BLaER1 treated with 17β-estradiol and CSF1 and Interleukin-3, amounts not matched to agents 10 nM and 100 nM (cell line): ENCODE measurements at regions not wholly inside any gene's neighbourhood (a gene's known extent, or its start where the extent isn't known, plus 50 kb on each side); places are given as distances from the start of the nearest gene placed in this dataset.

Experiments
- H3K27ac ChIP-seq, 11 experiments: shearing (Covaris generic); formaldehyde crosslinking; 2 replicates each; pipeline ENCODE4 v1.8.1; 2022
- H3K27me3 ChIP-seq, 11 experiments: shearing (Covaris generic); formaldehyde crosslinking; 2 replicates each; pipeline ENCODE4 v1.8.1; 2022
- H3K36me3 ChIP-seq, 11 experiments: shearing (Covaris generic); formaldehyde crosslinking; 2 replicates each; pipeline ENCODE4 v1.8.1; 2022
- H3K4me1 ChIP-seq, 10 experiments: shearing (Covaris generic); formaldehyde crosslinking; 2 replicates each; pipeline ENCODE4 v1.8.1; 2022
- H3K4me2 ChIP-seq, 11 experiments: shearing (Covaris generic); formaldehyde crosslinking; 2 replicates each; pipeline ENCODE4 v1.8.1; 2022
- H3K4me3 ChIP-seq, 10 experiments: shearing (Covaris generic); formaldehyde crosslinking; 2 replicates each; pipeline ENCODE4 v1.8.1; 2022
- H3K9ac ChIP-seq, 11 experiments: shearing (Covaris generic); formaldehyde crosslinking; 2 replicates each; pipeline ENCODE4 v1.8.1; 2022
- H3K9me3 ChIP-seq, 11 experiments: shearing (Covaris generic); formaldehyde crosslinking; replicated peaks in 1 of 11; 2 replicates each; pipeline ENCODE4 v1.8.1; 2022
- H4K20me1 ChIP-seq, 11 experiments: shearing (Covaris generic); formaldehyde crosslinking; 2 replicates each; pipeline ENCODE4 v1.8.1; 2022
- Cebpa-rat ChIP-seq, 11 experiments: shearing (Covaris generic); IDR thresholded peaks; 2 replicates each; pipeline ENCODE4 v1.8.1; 2022

DNA sequence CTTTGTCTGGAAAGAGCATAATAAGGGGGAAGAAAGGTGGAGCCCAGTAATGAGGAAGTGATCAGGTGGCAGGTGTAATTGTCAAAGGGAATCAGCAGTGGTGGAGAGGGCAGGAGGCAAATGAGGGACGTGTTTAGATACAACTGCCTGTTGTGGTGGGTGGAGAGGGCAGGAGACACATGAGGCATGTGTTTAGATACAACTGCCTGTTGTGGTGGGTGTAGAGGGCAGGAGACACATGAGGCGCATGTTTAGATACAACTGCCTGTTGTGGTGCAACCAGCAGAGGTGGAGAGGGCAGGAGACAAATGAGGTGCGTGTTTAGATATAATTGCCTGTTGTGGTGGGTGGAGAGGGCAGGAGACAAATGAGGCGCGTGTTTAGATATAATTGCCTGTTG is 173.1 kb downstream of the ANKRD30B start:
- no peaks in the 10 kb centered on the region for H3K9me3 ChIP-seq
- TF ChIP-seq Cebpa-rat (IDR thresholded peaks at IDR 0.05) = no peak
- H3K4me2 ChIP-seq = no peak overlapping the region
- no peaks in the 10 kb centered on the region for H3K27me3 ChIP-seq
- no peaks in the 10 kb centered on the region for H4K20me1 ChIP-seq
- no peak overlapping the region for H3K27ac ChIP-seq
- H3K36me3 ChIP-seq = no peaks in the 10 kb centered on the region
- H3K4me3 ChIP-seq = no peak overlapping the region
- H3K9ac ChIP-seq = no peak overlapping the region
- peaks cover 0 to 11% (median 9%) of the 10 kb centered on the region in 10 experiments; a peak in 14 of 20 replicates for H3K4me1 ChIP-seq

DNA sequence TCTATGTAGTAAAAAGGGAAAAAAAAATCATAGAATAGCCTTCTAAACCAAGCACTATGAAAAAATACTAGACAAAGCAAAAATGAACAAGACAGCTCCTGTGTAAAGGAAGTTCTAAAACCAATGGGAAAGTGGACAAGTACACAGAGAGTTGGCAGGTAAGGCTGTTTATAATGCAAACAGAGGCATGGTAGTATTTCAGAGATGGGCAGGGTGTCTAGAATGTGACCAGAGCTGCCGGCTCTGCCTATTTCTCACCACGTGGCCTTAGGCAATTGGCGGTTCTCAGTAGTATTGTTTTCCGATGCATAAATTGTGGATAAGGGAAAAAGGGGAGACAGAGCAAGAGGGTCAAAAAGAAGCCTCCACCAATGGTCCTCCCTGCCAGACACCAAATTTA is 173.6 kb downstream of the ANKRD30B start:
- H4K20me1 ChIP-seq = no peaks in the 10 kb centered on the region
- H3K4me3 ChIP-seq = no peak overlapping the region
- H3K36me3 ChIP-seq = no peaks in the 10 kb centered on the region
- no peak overlapping the region for H3K4me2 ChIP-seq
- no peak for TF ChIP-seq Cebpa-rat (IDR thresholded peaks at IDR 0.05)
- no peak overlapping the region for H3K27ac ChIP-seq
- H3K4me1 ChIP-seq = peaks cover 0 to 11% (median 9%) of the 10 kb centered on the region in 10 experiments; a peak in 14 of 20 replicates
- no peak overlapping the region for H3K9ac ChIP-seq
- no peaks in the 10 kb centered on the region for H3K9me3 ChIP-seq
- no peaks in the 10 kb centered on the region for H3K27me3 ChIP-seq

DNA sequence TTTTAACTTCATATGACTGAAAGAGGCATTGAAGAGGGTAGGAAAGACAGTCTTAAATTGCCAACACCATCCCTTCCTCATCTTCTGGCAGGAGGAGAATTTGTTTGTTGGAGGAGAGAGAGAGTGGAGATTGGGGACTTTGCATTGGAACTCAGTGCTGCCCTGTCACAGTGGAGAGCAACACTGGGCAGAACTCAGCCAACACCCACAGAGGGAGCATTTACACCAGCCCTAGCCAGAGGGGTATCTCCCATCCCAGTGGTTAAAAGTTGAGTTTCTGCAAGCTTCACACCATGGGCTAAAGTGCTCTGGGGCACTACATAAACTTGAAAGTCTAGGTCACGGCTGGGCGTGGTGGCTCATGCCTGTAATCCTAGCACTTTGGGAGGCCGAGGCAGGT is 174.1 kb downstream of the ANKRD30B start:
- Histone ChIP-seq H3K4me2 (no peak overlapping the region), H3K9ac (no peak overlapping the region), H3K4me3 (no peak overlapping the region), H3K27me3 (no peaks in the 10 kb centered on the region), H3K9me3 (no peaks in the 10 kb centered on the region), H3K36me3 (no peaks in the 10 kb centered on the region), H4K20me1 (no peaks in the 10 kb centered on the region), H3K27ac (no peak overlapping the region), H3K4me1 (peaks cover 0 to 11% (median 9%) of the 10 kb centered on the region in 10 experiments; a peak in 14 of 20 replicates)
- no peak for TF ChIP-seq Cebpa-rat (IDR thresholded peaks at IDR 0.05)

DNA sequence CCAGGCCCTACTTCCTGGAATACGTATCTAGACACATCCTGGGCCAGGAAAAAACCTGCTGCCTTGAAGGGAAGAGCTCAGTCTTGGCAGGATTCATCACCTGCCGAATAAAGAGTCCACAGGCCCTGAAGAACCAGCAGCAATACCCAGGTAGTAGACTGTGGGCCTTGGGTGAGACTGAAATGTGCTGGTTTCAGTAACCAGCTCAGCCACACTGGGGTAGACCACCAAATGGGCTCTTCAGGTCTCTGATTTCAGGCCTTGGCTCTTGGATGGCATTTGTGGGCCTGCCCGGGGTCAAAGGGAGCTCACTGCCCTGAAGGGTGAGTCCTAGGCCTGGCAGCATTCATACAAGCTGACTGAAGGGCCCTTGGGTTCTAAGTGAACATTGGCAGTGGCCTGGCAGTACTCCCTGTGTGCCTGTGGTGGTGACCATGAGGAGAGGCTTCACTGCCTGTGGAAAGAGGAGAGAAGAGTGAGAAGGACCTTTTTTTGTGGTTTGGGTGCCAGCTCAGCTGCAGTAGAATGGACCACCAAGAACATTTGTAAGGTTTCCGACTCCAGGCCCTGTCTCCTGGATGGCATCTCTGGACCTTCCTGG is 175.1 kb downstream of the ANKRD30B start:
- peaks cover 0 to 11% (median 9%) of the 10 kb centered on the region in 10 experiments; a peak in 14 of 20 replicates for H3K4me1 ChIP-seq
- no peak overlapping the region for H3K4me3 ChIP-seq
- H3K9me3 ChIP-seq = no peaks in the 10 kb centered on the region
- H3K27me3 ChIP-seq = no peaks in the 10 kb centered on the region
- no peak overlapping the region for H3K27ac ChIP-seq
- TF ChIP-seq Cebpa-rat (IDR thresholded peaks at IDR 0.05) = no peak
- no peak overlapping the region for H3K9ac ChIP-seq
- no peaks in the 10 kb centered on the region for H3K36me3 ChIP-seq
- H3K4me2 ChIP-seq = no peak overlapping the region
- no peaks in the 10 kb centered on the region for H4K20me1 ChIP-seq

DNA sequence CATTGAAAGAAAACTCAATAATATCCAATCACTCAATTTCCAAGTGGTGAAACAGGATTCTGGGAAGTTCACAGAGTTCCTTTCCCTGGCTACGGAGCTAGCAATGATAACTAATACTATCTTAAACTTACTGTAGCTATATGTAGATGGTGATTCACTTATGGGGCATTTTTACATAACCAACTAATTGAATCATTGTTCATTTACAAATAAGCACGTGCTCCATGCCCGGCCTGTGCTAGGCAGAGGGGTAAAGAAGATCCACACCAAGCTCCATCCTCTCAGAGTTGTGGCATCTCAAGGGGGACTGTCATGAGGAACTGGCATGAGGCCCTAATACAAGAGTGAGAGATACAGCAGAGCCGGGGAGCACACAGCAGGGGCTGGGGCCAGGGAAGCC is 176.3 kb downstream of the ANKRD30B start:
- no peak for TF ChIP-seq Cebpa-rat (IDR thresholded peaks at IDR 0.05)
- H3K4me1 ChIP-seq = peaks cover 0 to 11% (median 9%) of the 10 kb centered on the region in 10 experiments; a peak in 14 of 20 replicates

DNA sequence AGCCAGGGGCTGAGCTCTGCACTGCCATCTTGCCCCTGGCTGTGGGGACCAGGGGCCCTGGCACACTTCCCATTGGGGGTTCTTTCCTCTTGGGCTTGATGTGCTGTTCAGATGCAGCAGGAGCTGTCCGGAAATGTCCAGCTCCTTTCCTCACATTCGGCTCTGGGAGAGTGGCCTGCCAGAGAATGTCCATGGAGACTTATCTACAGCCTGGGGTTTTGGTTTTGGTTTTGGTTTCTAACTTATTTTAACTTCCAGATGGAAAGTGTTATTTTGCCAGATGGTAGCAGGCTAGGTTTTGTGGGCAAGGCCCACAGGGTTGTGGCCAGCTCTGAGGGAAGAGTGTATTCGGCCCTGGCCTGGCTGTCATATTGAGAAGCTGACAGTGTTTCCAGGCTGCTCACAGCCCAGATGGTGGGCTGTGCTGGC is 177.3 kb downstream of the ANKRD30B start:
- H3K27ac ChIP-seq = peak overlapping the region in 4 of 11 experiments; percentile 24 to 42 (median 42); a peak in 7 of 22 replicates
- no peak for TF ChIP-seq Cebpa-rat (IDR thresholded peaks at IDR 0.05)
- H3K4me1 ChIP-seq = peaks cover 0 to 11% (median 9%) of the 10 kb centered on the region in 10 experiments; a peak in 14 of 20 replicates
- peak overlapping the region; percentile 3 to 59 (median 29); a peak in 17 of 22 replicates for H3K4me2 ChIP-seq
- H3K27me3 ChIP-seq = no peaks in the 10 kb centered on the region
- no peak overlapping the region for H3K9ac ChIP-seq
- H4K20me1 ChIP-seq = no peaks in the 10 kb centered on the region
- H3K9me3 ChIP-seq = no peaks in the 10 kb centered on the region
- H3K36me3 ChIP-seq = no peaks in the 10 kb centered on the region
- H3K4me3 ChIP-seq = no peak overlapping the region

More for the DNA sequence above, 176.3 kb downstream of the ANKRD30B start:
- no peak overlapping the region for H3K4me2 ChIP-seq
- no peaks in the 10 kb centered on the region for H3K9me3 ChIP-seq
- H4K20me1 ChIP-seq = no peaks in the 10 kb centered on the region
- no peak overlapping the region for H3K9ac ChIP-seq
- H3K4me3 ChIP-seq = no peak overlapping the region
- H3K27me3 ChIP-seq = no peaks in the 10 kb centered on the region
- H3K27ac ChIP-seq = no peak overlapping the region
- H3K36me3 ChIP-seq = no peaks in the 10 kb centered on the region

DNA sequence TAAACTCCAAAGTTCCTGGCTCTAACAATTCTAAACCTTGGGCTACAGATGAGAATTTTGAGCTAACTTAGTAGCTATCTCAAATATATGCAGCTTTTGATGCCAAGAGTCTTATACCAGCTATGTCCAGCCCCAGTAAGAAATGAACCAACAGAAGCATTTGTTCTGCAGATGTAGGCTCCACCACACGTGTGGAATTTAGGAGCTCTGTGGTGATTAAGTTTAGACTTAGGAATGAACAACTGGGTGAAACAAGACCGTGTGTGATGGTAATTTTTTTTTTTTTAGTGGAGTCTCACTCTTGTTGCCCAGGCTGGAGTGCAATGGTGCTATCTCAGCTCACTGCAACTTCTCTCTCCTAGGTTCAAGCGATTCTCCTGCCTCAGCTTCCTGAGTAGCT is 179.7 kb downstream of the ANKRD30B start:
- no peak overlapping the region for H3K4me3 ChIP-seq
- H3K4me2 ChIP-seq = no peak overlapping the region
- H3K4me1 ChIP-seq = peaks cover 0 to 11% (median 9%) of the 10 kb centered on the region in 10 experiments; a peak in 14 of 20 replicates
- no peak for TF ChIP-seq Cebpa-rat (IDR thresholded peaks at IDR 0.05)
- H4K20me1 ChIP-seq = no peaks in the 10 kb centered on the region
- no peaks in the 10 kb centered on the region for H3K27me3 ChIP-seq
- H3K36me3 ChIP-seq = no peaks in the 10 kb centered on the region
- no peak overlapping the region for H3K9ac ChIP-seq
- H3K9me3 ChIP-seq = no peaks in the 10 kb centered on the region
- H3K27ac ChIP-seq = no peak overlapping the region

DNA sequence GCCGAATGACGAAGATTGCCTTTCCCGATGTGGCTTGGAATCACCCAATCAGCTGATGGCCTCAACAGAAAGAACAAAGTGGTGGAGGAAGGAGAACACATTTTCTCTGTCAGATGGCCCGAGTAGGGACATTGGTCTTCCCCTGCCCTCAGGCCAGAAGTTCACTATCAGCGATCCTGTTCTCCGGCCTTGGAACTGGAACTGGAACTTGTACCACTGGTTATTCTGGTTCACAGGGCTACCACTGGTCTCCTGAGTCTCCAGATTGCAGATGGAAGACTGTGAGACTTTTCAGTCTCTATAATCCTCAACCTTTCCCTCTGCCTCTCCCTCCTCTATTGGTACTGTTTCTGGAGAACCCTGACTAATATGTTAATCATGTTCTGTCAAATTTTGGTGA is 180.4 kb downstream of the ANKRD30B start:
- Histone ChIP-seq H3K4me2 (no peak overlapping the region), H3K27ac (no peak overlapping the region), H3K4me1 (peaks cover 0 to 11% (median 9%) of the 10 kb centered on the region in 10 experiments; a peak in 14 of 20 replicates), H3K4me3 (no peak overlapping the region), H3K9me3 (no peaks in the 10 kb centered on the region), H4K20me1 (no peaks in the 10 kb centered on the region), H3K9ac (no peak overlapping the region), H3K27me3 (no peaks in the 10 kb centered on the region), H3K36me3 (no peaks in the 10 kb centered on the region)
- no peak for TF ChIP-seq Cebpa-rat (IDR thresholded peaks at IDR 0.05)

DNA sequence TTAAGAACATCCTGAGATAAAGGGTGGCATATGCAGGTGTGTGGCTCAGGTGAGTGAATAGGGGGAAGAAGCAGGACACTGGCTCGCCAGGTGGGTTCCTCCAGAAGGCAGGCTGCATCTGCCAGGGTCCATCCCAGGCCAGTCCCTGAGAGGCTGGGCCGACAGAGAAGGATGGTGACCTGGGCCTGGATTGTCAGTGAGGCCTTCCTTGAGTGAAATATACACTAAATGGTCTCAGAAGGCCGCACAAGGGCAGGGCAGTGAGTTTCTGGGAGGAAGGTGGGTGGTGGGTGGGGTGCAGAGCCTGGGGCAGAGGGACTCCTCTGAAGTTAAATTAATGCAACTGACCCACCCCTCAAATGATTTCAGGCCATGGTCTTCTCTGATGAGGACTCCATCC is 182.1 kb downstream of the ANKRD30B start:
- Histone ChIP-seq H3K4me2 (no peak overlapping the region), H3K4me3 (no peak overlapping the region), H3K27me3 (no peaks in the 10 kb centered on the region), H4K20me1 (no peaks in the 10 kb centered on the region), H3K27ac (no peak overlapping the region), H3K36me3 (no peaks in the 10 kb centered on the region), H3K4me1 (peaks cover 0 to 8% (median 7%) of the 10 kb centered on the region in 10 experiments; a peak in 14 of 20 replicates), H3K9ac (no peak overlapping the region), H3K9me3 (no peaks in the 10 kb centered on the region)
- TF ChIP-seq Cebpa-rat (IDR thresholded peaks at IDR 0.05) = no peak

DNA sequence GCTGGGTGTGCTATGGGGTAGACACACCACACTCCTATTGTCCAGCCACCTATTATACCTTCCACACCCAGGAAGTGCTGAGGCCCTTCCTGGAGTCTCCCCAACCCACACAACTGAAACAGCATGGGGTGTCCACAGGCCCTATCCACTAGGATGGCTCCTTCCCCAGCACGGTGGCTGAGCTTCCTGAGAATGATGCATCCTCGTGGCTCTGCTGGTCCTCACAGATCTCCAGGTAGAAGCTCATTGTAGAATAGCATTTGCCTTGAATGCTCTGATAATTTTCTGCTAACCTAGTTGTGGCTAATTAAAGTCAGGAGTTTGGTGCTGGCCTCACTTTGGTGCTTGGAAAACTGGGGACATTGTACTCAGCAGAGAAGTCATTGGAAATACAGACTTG is 182.6 kb downstream of the ANKRD30B start:
- H3K4me2 ChIP-seq = no peak overlapping the region
- peaks cover 0 to 3% (median 2%) of the 10 kb centered on the region in 10 experiments; a peak in 12 of 20 replicates for H3K4me1 ChIP-seq
- no peaks in the 10 kb centered on the region for H3K9me3 ChIP-seq
- no peak for TF ChIP-seq Cebpa-rat (IDR thresholded peaks at IDR 0.05)
- H3K9ac ChIP-seq = no peak overlapping the region
- H3K36me3 ChIP-seq = no peaks in the 10 kb centered on the region
- H3K27ac ChIP-seq = no peak overlapping the region
- H3K27me3 ChIP-seq = no peaks in the 10 kb centered on the region
- no peaks in the 10 kb centered on the region for H4K20me1 ChIP-seq
- H3K4me3 ChIP-seq = no peak overlapping the region
